Stimulated activated CD8-positive, alpha-beta memory T cell treated with anti-CD3 and anti-CD28 coated beads, Interleukin-15, amount 100 ng/mL, for 48 hours (primary cell): ENCODE measurements at regions not wholly inside any gene's neighbourhood (a gene's known extent, or its start where the extent isn't known, plus 50 kb on each side); places are given as distances from the start of the nearest gene placed in this dataset.

Experiments used
- DNase-seq, 2 donors: peaks; one replicate each; pipeline ENCODE4 v3.0.0-alpha.2; 2020; ENCODE audit warnings: low read depth in 2 of 2

- no peak for DNase-seq
These were observed 53.5 kb upstream of the ABL1 start for GRCh38 chr9:130781569-130781968.

GRCh38 chr9:130782886-130783530, 52.0 kb upstream of the ABL1 start:
- no peak for DNase-seq

- no peak for DNase-seq
These were observed 50.0 kb upstream of the ABL1 start for GRCh38 chr9:130785053-130785452.
